Stomach (tissue), 4 donors: ENCODE measurements at regions not wholly inside any gene's neighbourhood (a gene's known extent, or its start where the extent isn't known, plus 50 kb on each side); places are given as distances from the start of the nearest gene placed in this dataset.

ENCODE experiments used
- CTCF ChIP-seq, 7 experiments: fragments of 450-650 bp in 4 of 7; fragments of 200-600 bp in 3 of 7; sonication (generic) in 3 of 7; IDR thresholded peaks; one replicate each; pipeline ENCODE4 v1.5.1; 2016 to 2019; ENCODE audit warnings: antibody characterized with exemption in 7 of 7, control low read depth in 2 of 7, mild to moderate bottlenecking in 1 of 7
- EP300 ChIP-seq: sonication (generic); formaldehyde crosslinking; IDR thresholded peaks from one replicate; pipeline ENCODE4 v1.6.1; 2017; ENCODE audit warnings: antibody characterized with exemption

GRCh38 chr4:62191451-62192240 lies 991.5 kb downstream of the ADGRL3 start:
- no peak for TF ChIP-seq EP300
- no peak for TF ChIP-seq CTCF (IDR thresholded peaks at IDR 0.05)
